H9 (cell line): ENCODE measurements at regions not wholly inside any gene's neighbourhood (a gene's known extent, or its start where the extent isn't known, plus 50 kb on each side); places are given as distances from the start of the nearest gene placed in this dataset.
A peak's percentile ranks its signal among the peaks of the same experiment; 100 is the strongest.

ENCODE experiments used
- DNase-seq: peaks from one replicate; pipeline ENCODE4 v3.0.0-alpha.2; 2017
- H2AFZ ChIP-seq: one replicate; pipeline ENCODE4 v1.6.1; 2013; ENCODE audit warnings: mild to moderate bottlenecking, low read length, control low read depth, moderate library complexity
- H2AK5ac ChIP-seq: 2 replicates; pipeline ENCODE4 v1.6.1; 2013; ENCODE audit warnings: low read length, control low read depth, mixed read lengths; ENCODE audit not compliant: insufficient read length
- H2BK120ac ChIP-seq: one replicate; pipeline ENCODE4 v1.6.1; 2013; ENCODE audit warnings: low read depth, mild to moderate bottlenecking, low read length, control low read depth, inconsistent platforms; ENCODE audit not compliant: poor library complexity, severe bottlenecking
- H2BK12ac ChIP-seq: 2 replicates; pipeline ENCODE4 v1.6.1; 2013; ENCODE audit warnings: low read length, control low read depth, mixed read lengths, low read depth; ENCODE audit not compliant: insufficient read length
- H2BK15ac ChIP-seq: 2 replicates; pipeline ENCODE4 v1.6.1; 2013; ENCODE audit warnings: low read depth, low read length, control low read depth
- H2BK20ac ChIP-seq: one replicate; pipeline ENCODE4 v1.6.1; 2013; ENCODE audit warnings: low read depth, mild to moderate bottlenecking, low read length, control low read depth, inconsistent platforms; ENCODE audit not compliant: poor library complexity, severe bottlenecking
- H2BK5ac ChIP-seq: 2 replicates; pipeline ENCODE4 v1.6.1; 2013; ENCODE audit warnings: low read length, control low read depth, mixed read lengths; ENCODE audit not compliant: insufficient read length
- H3K14ac ChIP-seq: 2 replicates; pipeline ENCODE4 v1.6.1; 2013; ENCODE audit warnings: low read length, control low read depth; ENCODE audit not compliant: insufficient read depth
- H3K18ac ChIP-seq: 2 replicates; pipeline ENCODE4 v1.6.1; 2013; ENCODE audit warnings: low read depth, mild to moderate bottlenecking, mixed read lengths, low read length, control low read depth; ENCODE audit not compliant: insufficient read length
- H3K23ac ChIP-seq: 2 replicates; pipeline ENCODE4 v1.6.1; 2013; ENCODE audit warnings: low read length, control low read depth, mixed read lengths, low read depth; ENCODE audit not compliant: insufficient read length
- H3K23me2 ChIP-seq: 2 replicates; pipeline ENCODE4 v1.6.1; 2013; ENCODE audit warnings: low read depth, mild to moderate bottlenecking, mixed read lengths, low read length, control low read depth; ENCODE audit not compliant: insufficient read length, poor library complexity, severe bottlenecking
- H3K27ac ChIP-seq: 2 replicates; pipeline ENCODE4 v1.5.1; 2013; ENCODE audit warnings: low read length, control low read depth, mixed read lengths, low read depth; ENCODE audit not compliant: insufficient read length
- H3K27me3 ChIP-seq: 2 replicates; pipeline ENCODE4 v1.6.1; 2013; ENCODE audit warnings: low read length, control low read depth, inconsistent platforms; ENCODE audit not compliant: insufficient read depth
- H3K4ac ChIP-seq: 2 replicates; pipeline ENCODE4 v1.6.1; 2013; ENCODE audit warnings: low read depth, mild to moderate bottlenecking, control low read depth, inconsistent platforms, low read length, moderate library complexity
- H3K4me1 ChIP-seq: 2 replicates; pipeline ENCODE4 v1.6.1; 2013; ENCODE audit warnings: low read length, control low read depth, inconsistent platforms; ENCODE audit not compliant: insufficient read depth
- H3K4me2 ChIP-seq: 2 replicates; pipeline ENCODE4 v1.6.1; 2013; ENCODE audit warnings: low read length, control low read depth, mixed read lengths; ENCODE audit not compliant: insufficient read length, insufficient read depth
- H3K56ac ChIP-seq: 2 replicates; pipeline ENCODE4 v1.6.1; 2013; ENCODE audit warnings: low read depth, mild to moderate bottlenecking, mixed read lengths, low read length, control low read depth; ENCODE audit not compliant: insufficient read length
- H3K79me1 ChIP-seq: 2 replicates; pipeline ENCODE4 v1.6.1; 2013; ENCODE audit warnings: low read depth, mild to moderate bottlenecking, moderate library complexity, low read length, control low read depth, inconsistent platforms; ENCODE audit not compliant: insufficient read depth, poor library complexity, severe bottlenecking
- H3K79me2 ChIP-seq: 2 replicates; pipeline ENCODE4 v1.6.1; 2013; ENCODE audit warnings: low read length, control low read depth, inconsistent platforms; ENCODE audit not compliant: insufficient read depth
- H3K9ac ChIP-seq: 2 replicates; pipeline ENCODE4 v1.6.1; 2013; ENCODE audit warnings: low read length, control low read depth, mixed read lengths; ENCODE audit not compliant: insufficient read length; ENCODE audit errors: extremely low read depth
- H3K9me3 ChIP-seq: one replicate; pipeline ENCODE4 v1.6.1; 2013; ENCODE audit warnings: low read depth, low read length, inconsistent platforms; ENCODE audit not compliant: control insufficient read depth
- H3T11ph ChIP-seq: one replicate; pipeline ENCODE4 v1.6.1; 2013; ENCODE audit warnings: mild to moderate bottlenecking, low read length, control low read depth, inconsistent platforms
- H4K20me1 ChIP-seq: one replicate; pipeline ENCODE4 v1.6.1; 2013; ENCODE audit not compliant: control insufficient read depth, insufficient read length, insufficient read depth
- H4K5ac ChIP-seq: 2 replicates; pipeline ENCODE4 v1.6.1; 2013; ENCODE audit warnings: low read depth, mild to moderate bottlenecking, mixed read lengths, low read length, control low read depth; ENCODE audit not compliant: insufficient read length
- H4K8ac ChIP-seq: replicated peaks from 2 replicates; pipeline ENCODE4 v1.6.1; 2013; ENCODE audit warnings: low read length, control low read depth, mixed read lengths, low read depth; ENCODE audit not compliant: insufficient read length
- H4K91ac ChIP-seq: 2 replicates; pipeline ENCODE4 v1.6.1; 2013; ENCODE audit warnings: low read depth, mild to moderate bottlenecking, moderate library complexity, mixed read lengths, low read length, control low read depth; ENCODE audit not compliant: insufficient read length
- H3K27ac Mint-ChIP-seq, 3 experiments: 2 replicates in 2 of 3; 3 replicates in 1 of 3; pipeline ENCODE4 v1.8.0; 2020 to 2021; ENCODE audit warnings: mixed read lengths in 3 of 3, mild to moderate bottlenecking in 1 of 3, moderate library complexity in 1 of 3
- H3K27me3 Mint-ChIP-seq: 2 replicates; pipeline ENCODE4 v1.8.0; 2021; ENCODE audit warnings: low read depth, mild to moderate bottlenecking, moderate library complexity, mixed read lengths
- H3K36me3 Mint-ChIP-seq, 3 experiments: 2 replicates in 2 of 3; 3 replicates in 1 of 3; pipeline ENCODE4 v1.8.0; 2020 to 2021; ENCODE audit warnings: low read depth in 3 of 3, mixed read lengths in 3 of 3; ENCODE audit not compliant: insufficient read depth in 1 of 3
- H3K4me1 Mint-ChIP-seq, 2 experiments: 2 replicates each; pipeline ENCODE4 v1.8.0; 2020; ENCODE audit warnings: mixed read lengths in 2 of 2
- H3K4me3 Mint-ChIP-seq, 2 experiments: 2 replicates in 1 of 2; 3 replicates in 1 of 2; pipeline ENCODE4 v1.8.0; 2020 to 2021; ENCODE audit warnings: mild to moderate bottlenecking in 2 of 2, mixed read lengths in 2 of 2, moderate library complexity in 1 of 2
- H3K9me3 Mint-ChIP-seq, 2 experiments: 2 replicates in 1 of 2; 3 replicates in 1 of 2; pipeline ENCODE4 v1.8.0; 2020; ENCODE audit warnings: mild to moderate bottlenecking in 2 of 2, mixed read lengths in 2 of 2, moderate library complexity in 1 of 2
- WGBS: extraction: QIAGEN DNeasy Blood & Tissue Kit; methylation state at CpG from one replicate; pipeline ENCODE4 v1.1.7; 2013; ENCODE audit warnings: missing lambda C conversion rate, low lambda C conversion rate, mixed read lengths; ENCODE audit not compliant: insufficient read length; ENCODE audit errors: extremely low coverage; 5-methylcytosine and 5-hydroxymethylcytosine counted together
- TF ChIP-seq, protein P1 (sequence below): fragments of 200-600 bp; sonication (generic); conservative IDR thresholded peaks from 3 replicates; pipeline ENCODE4 v1.8.0; 2021; ENCODE audit warnings: antibody characterized with exemption, mild to moderate bottlenecking

DNA sequence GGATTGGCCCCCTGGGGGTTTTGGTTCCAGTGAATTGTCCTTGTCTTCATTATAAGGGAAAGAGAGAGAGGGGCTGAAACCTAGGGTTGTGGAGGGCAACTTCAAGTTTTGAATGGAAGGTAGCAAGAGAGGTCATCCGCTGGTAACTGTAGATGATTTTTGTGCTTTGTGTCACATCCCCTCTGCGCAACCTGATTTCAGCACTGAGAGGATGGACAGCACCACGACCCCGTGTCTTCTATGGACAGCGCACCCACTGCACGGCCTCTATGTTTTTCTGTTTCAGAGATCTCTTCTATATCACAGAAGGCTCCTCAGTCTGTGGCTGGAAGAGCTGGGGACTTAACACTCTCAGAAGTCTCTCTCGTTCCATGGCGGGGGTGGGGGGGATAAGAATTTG lies 127.0 kb upstream of the RPH3A start:
- Histone ChIP-seq H3K14ac (no peak overlapping the region), H2AFZ (no peak overlapping the region), H3K9ac (no peak overlapping the region), H3K27me3 (no peaks in the 10 kb centered on the region), H3K23ac (no peak overlapping the region), H4K20me1 (no peaks in the 10 kb centered on the region), H2BK120ac (no peak overlapping the region), H3K79me2 (no peaks in the 10 kb centered on the region), H3K18ac (no peak overlapping the region), H2BK15ac (no peak overlapping the region), H3K79me1 (no peaks in the 10 kb centered on the region), H2BK20ac (no peak overlapping the region), H2BK12ac (no peak overlapping the region), H3T11ph (no peak overlapping the region), H3K4me2 (no peak overlapping the region), H3K4ac (no peak overlapping the region), H2BK5ac (no peak overlapping the region), H4K8ac (no peak overlapping the region), H3K27ac (no peak overlapping the region), H3K9me3 (no peaks in the 10 kb centered on the region), H4K91ac (no peak overlapping the region), H3K56ac (no peak overlapping the region), H4K5ac (no peak overlapping the region), H3K4me1 (no peaks in the 10 kb centered on the region), H3K23me2 (no peaks in the 10 kb centered on the region), H2AK5ac (no peak overlapping the region)
- no CpG with 5 or more reads among the region's 8 CpGs for WGBS
- no peaks in the 10 kb centered on the region for H3K9me3 Mint-ChIP-seq
- H3K4me3 Mint-ChIP-seq: no peak overlapping the region
- DNase-seq: peak; percentile 45
- no peaks in the 10 kb centered on the region for H3K36me3 Mint-ChIP-seq
- peaks cover 76% of the 10 kb centered on the region for H3K27me3 Mint-ChIP-seq
- TF ChIP-seq, protein P1, sequence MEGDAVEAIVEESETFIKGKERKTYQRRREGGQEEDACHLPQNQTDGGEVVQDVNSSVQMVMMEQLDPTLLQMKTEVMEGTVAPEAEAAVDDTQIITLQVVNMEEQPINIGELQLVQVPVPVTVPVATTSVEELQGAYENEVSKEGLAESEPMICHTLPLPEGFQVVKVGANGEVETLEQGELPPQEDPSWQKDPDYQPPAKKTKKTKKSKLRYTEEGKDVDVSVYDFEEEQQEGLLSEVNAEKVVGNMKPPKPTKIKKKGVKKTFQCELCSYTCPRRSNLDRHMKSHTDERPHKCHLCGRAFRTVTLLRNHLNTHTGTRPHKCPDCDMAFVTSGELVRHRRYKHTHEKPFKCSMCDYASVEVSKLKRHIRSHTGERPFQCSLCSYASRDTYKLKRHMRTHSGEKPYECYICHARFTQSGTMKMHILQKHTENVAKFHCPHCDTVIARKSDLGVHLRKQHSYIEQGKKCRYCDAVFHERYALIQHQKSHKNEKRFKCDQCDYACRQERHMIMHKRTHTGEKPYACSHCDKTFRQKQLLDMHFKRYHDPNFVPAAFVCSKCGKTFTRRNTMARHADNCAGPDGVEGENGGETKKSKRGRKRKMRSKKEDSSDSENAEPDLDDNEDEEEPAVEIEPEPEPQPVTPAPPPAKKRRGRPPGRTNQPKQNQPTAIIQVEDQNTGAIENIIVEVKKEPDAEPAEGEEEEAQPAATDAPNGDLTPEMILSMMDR: no peak
- no peak overlapping the region for H3K27ac Mint-ChIP-seq
- no peaks in the 10 kb centered on the region for H3K4me1 Mint-ChIP-seq
